Right atrium auricular region (tissue), 2 donors: ENCODE measurements at regions not wholly inside any gene's neighbourhood (a gene's known extent, or its start where the extent isn't known, plus 50 kb on each side); places are given as distances from the start of the nearest gene placed in this dataset.

ENCODE experiments used
- DNase-seq: peaks from one replicate; pipeline ENCODE4 v3.0.0-alpha.2; 2019; ENCODE audit warnings: low spot score
- H3K27ac ChIP-seq, 2 donors: fragments of 200-600 bp; sonication (generic); 1 replicate in 1 of 2; 2 replicates in 1 of 2; pipeline ENCODE4 v1.5.1; 2016 to 2019
- H3K27me3 ChIP-seq, 2 donors: fragments of 200-600 bp; sonication (generic); one replicate each; pipeline versions ENCODE4 v1.5.1 to v1.6.0; 2017 to 2019
- H3K36me3 ChIP-seq: fragments of 200-600 bp; sonication (generic); one replicate; pipeline ENCODE4 v1.5.1; 2016
- H3K4me1 ChIP-seq, 2 donors: fragments of 200-600 bp; sonication (generic); one replicate each; pipeline versions ENCODE4 v1.5.1 to v1.6.0; 2017 to 2019
- H3K4me3 ChIP-seq, 2 donors: fragments of 200-600 bp; sonication (generic); 1 replicate in 1 of 2; 2 replicates in 1 of 2; pipeline ENCODE4 v1.5.1; 2017 to 2019; ENCODE audit warnings: mild to moderate bottlenecking in 1 of 2, moderate library complexity in 1 of 2
- H3K9me3 ChIP-seq, 2 donors: fragments of 200-600 bp; sonication (generic); one replicate each; pipeline ENCODE4 v1.5.1; 2019
- CTCF ChIP-seq, 2 donors: fragments of 200-600 bp; sonication (generic); IDR thresholded peaks; one replicate each; pipeline ENCODE4 v1.5.1; 2019; ENCODE audit warnings: antibody characterized with exemption in 2 of 2

GRCh38 chr5:118257066-118257465, 731.3 kb downstream of the DTWD2 start:
- H3K4me3 ChIP-seq, result no peak overlapping the region
- H3K27me3 ChIP-seq, result no peaks in the 10 kb centered on the region
- peaks cover 0 to 1% of the 10 kb centered on the region in 2 donors for H3K9me3 ChIP-seq
- DNase-seq, result no peak
- H3K27ac ChIP-seq, result no peak overlapping the region
- no peaks in the 10 kb centered on the region for H3K36me3 ChIP-seq
- peaks cover 0 to 5% of the 10 kb centered on the region in 2 donors for H3K4me1 ChIP-seq
- TF ChIP-seq CTCF (IDR thresholded peaks at IDR 0.05), result no peak

- Histone ChIP-seq H3K27me3 (no peaks in the 10 kb centered on the region), H3K9me3 (peaks cover 5 to 27% of the 10 kb centered on the region in 2 donors), H3K27ac (no peak overlapping the region), H3K36me3 (no peaks in the 10 kb centered on the region), H3K4me3 (no peak overlapping the region), H3K4me1 (peaks cover 0 to 5% of the 10 kb centered on the region in 2 donors)
- DNase-seq, result no peak
- TF ChIP-seq CTCF (IDR thresholded peaks at IDR 0.05), result no peak
Measured at GRCh38 chr5:118253225-118254061, 734.9 kb downstream of the DTWD2 start.

GRCh38 chr5:118249386-118249785, 739.0 kb downstream of the DTWD2 start:
- no peak overlapping the region for H3K27ac ChIP-seq
- no peaks in the 10 kb centered on the region for H3K36me3 ChIP-seq
- no peak for TF ChIP-seq CTCF (IDR thresholded peaks at IDR 0.05)
- H3K9me3 ChIP-seq, result peaks cover 5 to 27% of the 10 kb centered on the region in 2 donors
- H3K4me3 ChIP-seq, result no peak overlapping the region
- H3K4me1 ChIP-seq, result peaks cover 0 to 5% of the 10 kb centered on the region in 2 donors
- no peak for DNase-seq
- no peaks in the 10 kb centered on the region for H3K27me3 ChIP-seq

GRCh38 chr5:118247458-118247857, 740.9 kb downstream of the DTWD2 start:
- H3K36me3 ChIP-seq, result no peaks in the 10 kb centered on the region
- H3K27me3 ChIP-seq, result no peaks in the 10 kb centered on the region
- TF ChIP-seq CTCF (IDR thresholded peaks at IDR 0.05), result no peak
- H3K9me3 ChIP-seq, result peaks cover 5 to 27% of the 10 kb centered on the region in 2 donors
- DNase-seq, result no peak
- H3K4me1 ChIP-seq, result no peaks in the 10 kb centered on the region
- no peak overlapping the region for H3K27ac ChIP-seq
- no peak overlapping the region for H3K4me3 ChIP-seq

GRCh38 chr5:118243613-118244012, 744.7 kb downstream of the DTWD2 start:
- no peaks in the 10 kb centered on the region for H3K36me3 ChIP-seq
- TF ChIP-seq CTCF (IDR thresholded peaks at IDR 0.05), result no peak
- H3K9me3 ChIP-seq, result no peaks in the 10 kb centered on the region

More at GRCh38 chr5:118243613-118244012, 744.7 kb downstream of the DTWD2 start:
- DNase-seq, result no peak
- H3K4me1 ChIP-seq, result no peaks in the 10 kb centered on the region
- H3K27ac ChIP-seq, result no peak overlapping the region
- no peak overlapping the region for H3K4me3 ChIP-seq
- no peaks in the 10 kb centered on the region for H3K27me3 ChIP-seq
